Activated T-cell treated with anti-CD3 and anti-CD28 coated beads, Interleukin-2, amount 50 U/mL, for 4 hours (primary cell): ENCODE measurements at regions not wholly inside any gene's neighbourhood (a gene's known extent, or its start where the extent isn't known, plus 50 kb on each side); places are given as distances from the start of the nearest gene placed in this dataset.

Source experiments
- ATAC-seq, 2 donors: fragments of 200-7000 bp; cut with Tn5 transposase; one replicate each; pipeline ENCODE4 v1.10.0; 2021
- DNase-seq: peaks from one replicate; pipeline ENCODE4 v3.0.0-alpha.2; 2020
- H3K27me3 Mint-ChIP-seq: one replicate; pipeline ENCODE4 v1.8.0; 2021; ENCODE audit warnings: low read depth, mixed read lengths
- H3K36me3 Mint-ChIP-seq: one replicate; pipeline ENCODE4 v1.8.0; 2022; ENCODE audit warnings: mixed read lengths; ENCODE audit not compliant: insufficient read depth
- H3K4me1 Mint-ChIP-seq: one replicate; pipeline ENCODE4 v1.8.0; 2021; ENCODE audit warnings: low read depth, mixed read lengths
- H3K4me3 Mint-ChIP-seq: one replicate; pipeline ENCODE4 v1.8.0; 2021; ENCODE audit warnings: mild to moderate bottlenecking, moderate library complexity, mixed read lengths
- H3K9me3 Mint-ChIP-seq: one replicate; pipeline ENCODE4 v1.8.0; 2021; ENCODE audit warnings: mixed read lengths

- Mint-ChIP-seq H3K4me1 (no peaks in the 10 kb centered on the region), H3K27me3 (peaks cover 15% of the 10 kb centered on the region), H3K4me3 (no peak overlapping the region), H3K36me3 (no peaks in the 10 kb centered on the region), H3K9me3 (peaks cover 15% of the 10 kb centered on the region)
- ATAC-seq (no peak), DNase-seq (no peak)
These were observed 352.9 kb upstream of the B3GAT1 start for GRCh38 chr11:134764966-134765365.

GRCh38 chr11:134764367-134764766 lies 352.3 kb upstream of the B3GAT1 start:
- H3K4me1 Mint-ChIP-seq = no peaks in the 10 kb centered on the region
- no peak for ATAC-seq
- peaks cover 15% of the 10 kb centered on the region for H3K27me3 Mint-ChIP-seq
- no peak for DNase-seq
- H3K9me3 Mint-ChIP-seq = peaks cover 15% of the 10 kb centered on the region
- no peak overlapping the region for H3K4me3 Mint-ChIP-seq
- H3K36me3 Mint-ChIP-seq = no peaks in the 10 kb centered on the region

DNA sequence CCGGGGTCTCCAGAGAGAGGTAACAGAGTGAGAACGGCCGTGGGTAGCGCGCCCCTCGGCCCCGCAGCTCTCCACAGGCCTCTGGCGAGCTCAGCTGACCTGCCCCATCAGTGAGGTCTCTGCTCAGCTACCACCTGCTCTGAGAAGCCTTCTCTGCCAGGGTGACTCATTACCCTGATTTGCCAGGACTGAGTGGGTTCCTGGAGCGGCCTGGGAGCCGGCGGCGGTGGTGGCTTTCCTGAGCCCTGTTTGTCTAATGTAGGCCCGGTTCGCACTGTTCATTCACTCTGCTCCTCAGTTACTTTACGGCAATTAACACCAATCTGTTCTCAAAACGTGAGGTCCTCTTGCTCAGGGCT lies 351.0 kb upstream of the B3GAT1 start:
- peaks cover 12% of the 10 kb centered on the region for H3K27me3 Mint-ChIP-seq

GRCh38 chr11:134762248-134763029 lies 350.4 kb upstream of the B3GAT1 start:
- DNase-seq = no peak
- H3K27me3 Mint-ChIP-seq = peaks cover 12% of the 10 kb centered on the region
- H3K4me3 Mint-ChIP-seq = peak overlapping the region; percentile 33
- H3K4me1 Mint-ChIP-seq = no peaks in the 10 kb centered on the region
- H3K36me3 Mint-ChIP-seq = no peaks in the 10 kb centered on the region
- peaks cover 6% of the 10 kb centered on the region for H3K9me3 Mint-ChIP-seq
- ATAC-seq = peak; percentile 14 to 71

More for the DNA sequence above, 351.0 kb upstream of the B3GAT1 start:
- ATAC-seq (no peak), DNase-seq (no peak)
- Mint-ChIP-seq H3K4me3 (no peak overlapping the region), H3K9me3 (peaks cover 6% of the 10 kb centered on the region), H3K4me1 (no peaks in the 10 kb centered on the region), H3K36me3 (no peaks in the 10 kb centered on the region)

DNA sequence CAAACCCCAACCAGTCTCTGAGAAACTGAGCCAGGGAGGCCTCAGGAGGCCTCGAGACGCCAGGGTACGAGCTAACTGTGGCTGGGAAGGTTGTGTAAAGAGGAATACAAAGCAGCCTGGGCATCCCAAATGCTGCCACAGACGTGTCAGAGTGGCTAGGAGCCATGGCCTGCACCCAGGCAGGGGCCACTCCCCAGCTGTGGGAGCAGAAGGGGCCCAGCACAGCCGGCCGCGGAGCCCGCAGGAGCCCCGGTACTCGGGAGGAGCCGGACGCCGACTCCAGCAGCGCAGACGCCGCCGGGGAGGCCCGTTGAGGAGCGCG lies 349.8 kb upstream of the B3GAT1 start:
- Mint-ChIP-seq H3K36me3 (no peaks in the 10 kb centered on the region), H3K27me3 (peaks cover 10% of the 10 kb centered on the region), H3K9me3 (peaks cover 4% of the 10 kb centered on the region), H3K4me1 (no peaks in the 10 kb centered on the region), H3K4me3 (no peak overlapping the region)
- no peak for ATAC-seq
- no peak for DNase-seq

- no peak for DNase-seq
- Mint-ChIP-seq H3K9me3 (no peaks in the 10 kb centered on the region), H3K4me1 (no peaks in the 10 kb centered on the region), H3K27me3 (peaks cover 10% of the 10 kb centered on the region), H3K36me3 (no peaks in the 10 kb centered on the region), H3K4me3 (no peak overlapping the region)
- no peak for ATAC-seq
These were observed 349.3 kb upstream of the B3GAT1 start for GRCh38 chr11:134761386-134761785.

GRCh38 chr11:134760957-134761356 lies 348.9 kb upstream of the B3GAT1 start:
- H3K9me3 Mint-ChIP-seq = no peaks in the 10 kb centered on the region
- H3K4me1 Mint-ChIP-seq = no peaks in the 10 kb centered on the region
- no peak for ATAC-seq
- H3K27me3 Mint-ChIP-seq = peaks cover 7% of the 10 kb centered on the region
- H3K4me3 Mint-ChIP-seq = no peak overlapping the region
- DNase-seq = no peak
- no peaks in the 10 kb centered on the region for H3K36me3 Mint-ChIP-seq

DNA sequence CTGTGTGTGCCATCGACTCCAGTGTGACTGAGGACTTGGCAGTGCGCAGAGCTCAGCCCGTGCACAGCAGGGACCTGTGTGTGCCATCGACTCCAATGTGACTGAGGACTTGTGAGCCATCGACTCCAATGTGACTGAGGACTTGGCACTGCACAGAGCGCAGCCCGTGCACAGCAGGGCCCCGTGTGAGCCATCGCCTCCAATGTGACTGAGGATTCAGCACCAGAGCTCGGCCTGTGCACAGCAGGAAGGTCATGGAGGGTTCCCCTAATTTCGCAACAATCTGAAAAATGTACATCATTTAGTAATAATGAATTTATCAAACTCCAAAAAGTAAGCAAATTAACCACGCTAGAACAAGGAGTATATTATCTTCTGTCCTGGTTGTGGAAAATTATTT lies 348.3 kb upstream of the B3GAT1 start:
- Mint-ChIP-seq H3K4me1 (no peaks in the 10 kb centered on the region), H3K9me3 (no peaks in the 10 kb centered on the region), H3K36me3 (no peaks in the 10 kb centered on the region), H3K4me3 (no peak overlapping the region), H3K27me3 (peaks cover 7% of the 10 kb centered on the region)
- no peak for DNase-seq
- ATAC-seq = no peak

- no peak overlapping the region for H3K4me3 Mint-ChIP-seq
- no peaks in the 10 kb centered on the region for H3K36me3 Mint-ChIP-seq
- ATAC-seq (no peak), DNase-seq (no peak)
- H3K9me3 Mint-ChIP-seq = no peaks in the 10 kb centered on the region
- H3K27me3 Mint-ChIP-seq = peaks cover 9% of the 10 kb centered on the region
- no peaks in the 10 kb centered on the region for H3K4me1 Mint-ChIP-seq
These were observed 347.8 kb upstream of the B3GAT1 start for GRCh38 chr11:134759855-134760254.

GRCh38 chr11:134759274-134759673 lies 347.2 kb upstream of the B3GAT1 start:
- no peaks in the 10 kb centered on the region for H3K4me1 Mint-ChIP-seq
- ATAC-seq = no peak
- H3K27me3 Mint-ChIP-seq = peaks cover 9% of the 10 kb centered on the region
- no peaks in the 10 kb centered on the region for H3K36me3 Mint-ChIP-seq
- H3K9me3 Mint-ChIP-seq = no peaks in the 10 kb centered on the region
- H3K4me3 Mint-ChIP-seq = no peak overlapping the region
- DNase-seq = no peak

GRCh38 chr11:134758342-134758931 lies 346.4 kb upstream of the B3GAT1 start:
- H3K4me3 Mint-ChIP-seq = no peak overlapping the region
- DNase-seq (no peak), ATAC-seq (no peak)
- H3K4me1 Mint-ChIP-seq = no peaks in the 10 kb centered on the region
- H3K27me3 Mint-ChIP-seq = peaks cover 9% of the 10 kb centered on the region
- no peaks in the 10 kb centered on the region for H3K9me3 Mint-ChIP-seq
- H3K36me3 Mint-ChIP-seq = no peaks in the 10 kb centered on the region

GRCh38 chr11:134757633-134758032 lies 345.6 kb upstream of the B3GAT1 start:
- Mint-ChIP-seq H3K9me3 (no peaks in the 10 kb centered on the region), H3K27me3 (peaks cover 9% of the 10 kb centered on the region), H3K4me3 (no peak overlapping the region), H3K36me3 (no peaks in the 10 kb centered on the region), H3K4me1 (no peaks in the 10 kb centered on the region)
- no peak for ATAC-seq
- DNase-seq = no peak

DNA sequence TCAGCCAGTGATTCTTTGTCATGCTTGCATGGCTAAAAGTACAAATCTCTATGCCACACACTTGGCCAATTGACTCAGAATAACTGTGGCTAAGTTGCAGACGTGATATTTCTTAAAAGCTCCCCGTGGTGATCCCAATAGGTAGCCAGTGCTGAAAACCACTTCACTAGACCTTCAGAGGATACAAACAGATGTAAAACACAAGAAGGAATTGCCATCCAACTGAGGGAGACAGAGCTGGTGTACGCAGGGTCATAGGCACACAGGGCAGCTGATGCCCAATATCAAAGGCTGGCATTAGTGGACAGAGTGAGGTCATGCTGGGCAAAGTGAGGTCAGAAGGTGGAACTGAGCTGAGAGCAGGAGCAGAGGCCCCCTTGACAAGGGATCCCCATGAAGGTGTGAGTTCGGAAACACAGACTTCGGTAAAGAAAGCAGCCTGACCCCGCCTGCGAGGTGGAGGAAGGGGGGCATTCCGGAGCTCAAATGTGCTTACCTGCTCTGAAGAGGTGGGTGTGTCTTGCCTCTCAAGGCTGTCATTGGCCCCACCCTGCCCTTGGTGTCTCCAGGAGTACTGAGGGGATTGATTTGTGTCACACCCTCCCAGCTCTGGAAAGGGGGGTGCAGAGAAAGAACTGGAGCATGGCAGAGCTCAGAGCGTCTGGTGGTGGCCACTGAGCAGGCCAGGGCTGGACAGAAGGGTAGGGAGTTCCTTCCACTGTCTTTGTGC lies 344.9 kb upstream of the B3GAT1 start:
- Mint-ChIP-seq H3K27me3 (peaks cover 9% of the 10 kb centered on the region), H3K4me1 (no peaks in the 10 kb centered on the region), H3K9me3 (no peaks in the 10 kb centered on the region), H3K4me3 (no peak overlapping the region), H3K36me3 (no peaks in the 10 kb centered on the region)
- ATAC-seq (no peak), DNase-seq (no peak)

DNA sequence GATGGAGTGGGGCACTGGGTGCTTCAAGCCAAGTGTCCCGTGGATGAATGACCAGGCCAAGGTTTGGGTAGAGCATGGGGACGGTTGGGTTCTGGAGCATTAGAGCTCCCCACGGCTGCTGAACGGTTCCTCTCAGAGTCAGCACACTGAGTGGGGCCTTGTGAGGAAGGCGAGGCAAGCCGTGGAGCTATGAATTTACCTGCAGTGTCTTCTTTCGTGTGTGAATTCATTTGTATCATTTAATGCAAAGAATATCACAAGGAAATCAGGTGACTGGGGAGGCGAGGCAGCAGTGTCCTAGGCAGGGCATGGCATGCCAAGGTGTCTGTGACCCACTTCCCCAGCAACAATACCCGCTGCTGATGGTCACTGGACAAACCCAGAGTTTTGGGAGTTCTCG lies 343.5 kb upstream of the B3GAT1 start:
- peaks cover 9% of the 10 kb centered on the region for H3K27me3 Mint-ChIP-seq
- no peaks in the 10 kb centered on the region for H3K9me3 Mint-ChIP-seq
- no peaks in the 10 kb centered on the region for H3K4me1 Mint-ChIP-seq
- DNase-seq = no peak
- no peak overlapping the region for H3K4me3 Mint-ChIP-seq
- H3K36me3 Mint-ChIP-seq = no peaks in the 10 kb centered on the region
- no peak for ATAC-seq
